CD4-positive, alpha-beta T cell treated with Interleukin-12 subunit alpha and Interleukin-12 subunit beta, for 1 hour (primary cell): ENCODE measurements at regions not wholly inside any gene's neighbourhood (a gene's known extent, or its start where the extent isn't known, plus 50 kb on each side); places are given as distances from the start of the nearest gene placed in this dataset.

ENCODE experiments used
- DNase-seq: peaks from one replicate; pipeline ENCODE4 v3.0.0-alpha.2; 2020

DNA sequence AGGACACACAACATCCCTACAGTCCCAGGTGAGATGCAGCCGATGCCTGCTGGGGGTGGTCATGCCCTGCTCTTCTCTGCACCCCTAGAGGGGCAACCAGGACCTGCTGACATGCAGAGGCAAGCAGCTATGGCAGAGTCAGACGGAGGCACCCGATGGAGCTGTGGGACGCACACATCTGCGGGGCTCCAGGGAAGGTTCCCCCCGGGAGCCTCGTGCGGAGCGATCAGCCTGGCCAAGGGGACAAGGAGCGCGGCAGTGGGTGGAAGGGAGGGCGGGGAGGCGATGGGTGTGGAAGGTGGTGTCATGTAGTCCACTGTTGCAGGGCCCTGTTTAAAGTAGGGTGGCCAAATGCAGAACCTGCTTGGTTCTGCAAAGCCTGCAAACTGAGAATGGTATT lies 143.0 kb upstream of the AJAP1 start:
- DNase-seq = no peak

DNA sequence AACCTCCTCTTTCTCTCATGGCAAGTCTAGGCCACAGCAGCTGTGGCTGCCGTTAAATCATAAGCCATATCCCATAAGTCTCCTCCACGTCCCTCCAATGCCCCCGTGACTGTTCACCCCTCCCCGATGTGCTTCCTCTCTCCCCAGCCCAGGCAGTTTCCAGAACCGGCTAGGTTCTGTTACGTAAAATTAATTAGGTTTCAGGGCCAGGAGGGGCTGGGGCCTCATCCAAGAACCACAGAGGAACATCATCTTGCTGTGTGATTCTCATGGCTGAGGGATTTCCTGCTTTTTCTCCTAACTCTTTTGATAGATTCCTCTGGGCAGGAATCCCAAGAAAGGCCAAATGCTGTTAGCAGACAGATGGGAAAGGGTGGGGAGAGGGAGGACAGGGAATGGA lies 141.8 kb upstream of the AJAP1 start:
- no peak for DNase-seq

DNA sequence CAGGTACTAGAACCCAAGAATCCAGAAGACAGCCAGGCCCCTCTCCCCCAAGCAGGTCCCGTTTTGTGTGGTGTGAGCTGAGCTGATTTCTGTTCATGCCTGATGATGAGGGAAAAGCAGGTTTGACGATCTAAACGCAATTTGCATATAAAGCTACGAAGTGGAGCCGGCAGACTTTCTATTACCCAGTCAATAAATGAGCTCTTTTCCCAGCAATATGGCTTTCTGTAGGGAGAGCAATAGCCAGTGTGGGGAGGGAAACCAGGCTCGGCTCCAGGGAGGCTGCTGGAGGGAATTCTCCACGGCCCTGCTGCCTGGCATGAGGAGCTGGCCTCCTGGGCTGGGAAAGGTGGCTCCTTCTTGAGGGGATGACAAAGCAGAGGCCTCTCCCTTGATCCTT lies 140.7 kb upstream of the AJAP1 start:
- no peak for DNase-seq

DNA sequence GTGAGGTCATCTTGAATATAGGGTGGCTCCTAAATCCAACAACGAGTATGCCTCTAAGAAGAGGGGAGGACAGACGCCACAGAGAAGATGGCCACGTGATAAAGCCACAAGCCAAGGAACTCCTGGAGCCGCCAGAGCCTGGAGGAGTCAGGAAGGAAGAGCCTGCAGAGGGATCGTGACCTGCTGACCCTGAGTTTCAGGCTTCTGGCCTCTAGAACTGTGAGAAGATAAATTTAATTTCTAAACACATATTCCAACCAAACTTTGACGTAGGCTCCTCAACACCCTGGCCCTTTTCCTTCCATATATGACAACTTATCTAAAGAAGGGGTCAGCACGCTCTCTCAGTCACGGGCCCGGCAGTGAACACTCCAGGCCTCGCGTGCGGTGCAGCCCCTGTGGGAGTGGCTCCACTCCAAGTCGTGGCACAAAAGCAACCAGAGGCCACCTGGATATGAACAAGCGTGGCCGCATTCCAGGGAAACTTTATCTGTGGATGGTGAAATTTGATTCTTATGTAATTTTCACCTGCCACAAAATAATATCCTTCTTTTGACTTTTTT lies 138.6 kb upstream of the AJAP1 start:
- DNase-seq = no peak

DNA sequence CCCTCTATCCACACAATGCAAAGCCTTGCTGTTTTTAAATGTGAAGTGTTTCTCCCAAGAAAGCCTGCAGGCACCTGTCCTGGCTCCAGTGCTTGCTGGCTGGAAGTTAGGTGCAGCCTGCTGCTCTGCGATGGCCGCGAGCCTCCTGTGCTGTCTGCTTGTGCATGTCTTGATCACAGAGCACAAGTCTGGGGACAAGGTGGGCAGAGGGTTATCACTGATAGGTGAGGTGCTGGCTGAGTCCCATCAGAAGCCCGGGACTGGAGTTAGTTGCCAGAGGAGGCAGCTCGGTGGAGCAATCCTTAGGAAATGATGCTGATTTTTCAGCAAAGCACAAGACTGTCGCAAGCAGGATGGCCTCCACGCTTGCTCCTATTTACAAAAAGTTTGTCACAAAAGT lies 137.8 kb upstream of the AJAP1 start:
- DNase-seq = no peak

DNA sequence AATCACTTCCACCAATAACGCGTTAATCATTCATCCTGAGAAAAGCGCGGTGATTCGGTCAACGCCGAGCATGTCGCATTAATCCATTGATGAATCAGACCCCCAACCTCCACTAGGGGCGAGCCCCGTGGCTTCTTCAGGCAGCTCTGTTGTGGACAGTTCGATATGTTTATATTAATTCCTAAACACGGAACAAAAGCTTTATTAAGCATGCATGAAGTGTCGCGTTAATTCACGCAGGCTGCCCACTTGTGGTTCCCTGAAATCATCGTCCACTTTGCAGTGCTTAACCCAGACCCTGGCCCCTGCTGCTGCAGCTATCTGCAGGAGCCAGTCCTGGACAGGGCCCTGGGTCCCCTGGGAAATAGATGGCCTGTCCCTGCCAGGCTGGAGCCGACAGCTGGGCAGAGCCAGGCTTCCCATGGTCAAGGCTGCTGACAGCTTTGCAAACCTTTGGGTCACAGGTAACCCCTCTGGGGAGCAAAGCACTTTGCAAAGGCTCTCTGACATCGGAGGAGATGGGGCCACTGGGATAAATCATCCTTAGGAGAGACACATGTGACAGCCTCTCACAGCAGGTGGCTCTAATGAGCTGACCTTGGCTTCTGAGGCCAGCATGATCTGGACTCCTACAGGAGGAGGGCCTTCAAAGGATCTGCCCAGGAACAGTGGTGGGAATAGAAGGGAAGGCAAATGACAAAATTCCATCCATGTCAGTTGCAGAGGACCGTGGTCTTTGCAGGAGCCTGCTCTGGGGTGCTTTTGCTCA lies 137.0 kb upstream of the AJAP1 start:
- DNase-seq = no peak

DNA sequence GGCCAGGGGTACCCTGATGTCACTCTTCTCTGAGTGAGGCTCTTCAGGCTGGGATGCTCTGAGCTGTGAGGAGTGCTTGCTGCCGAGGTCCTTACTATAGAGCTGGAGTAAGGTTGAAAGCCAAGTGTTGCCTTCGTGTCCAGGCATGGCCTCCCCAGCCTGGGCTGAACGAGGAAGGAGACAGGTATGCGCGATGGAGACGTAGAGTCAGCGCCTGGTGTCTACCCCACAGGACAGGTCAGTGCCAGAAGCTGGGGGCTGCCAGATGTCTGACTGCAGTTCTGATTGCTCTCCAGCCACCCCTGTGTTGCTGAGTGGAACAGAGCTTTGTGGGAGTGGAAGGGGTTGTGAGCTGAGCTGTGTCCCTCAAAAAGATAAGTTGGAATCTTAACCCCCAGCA lies 135.8 kb upstream of the AJAP1 start:
- no peak for DNase-seq

DNA sequence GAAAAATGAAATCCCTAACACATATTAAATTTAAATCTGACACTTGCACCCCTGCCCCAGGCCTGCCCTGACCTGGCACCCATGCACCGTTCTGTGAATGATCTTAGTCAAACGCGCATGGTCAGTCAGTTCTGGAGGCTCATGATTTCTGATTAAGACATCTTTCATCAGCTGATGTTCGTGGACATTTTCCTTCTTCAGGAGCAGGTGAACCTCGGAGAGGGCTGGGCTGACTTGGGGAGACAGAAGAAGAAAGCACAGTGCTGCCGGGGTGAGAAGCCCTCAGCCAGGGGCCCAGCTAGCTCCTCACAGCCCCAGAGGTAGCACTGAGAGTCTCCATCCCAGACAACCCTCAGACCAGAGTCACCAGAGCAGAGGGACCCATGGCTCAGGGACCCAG lies 134.5 kb upstream of the AJAP1 start:
- no peak for DNase-seq

DNA sequence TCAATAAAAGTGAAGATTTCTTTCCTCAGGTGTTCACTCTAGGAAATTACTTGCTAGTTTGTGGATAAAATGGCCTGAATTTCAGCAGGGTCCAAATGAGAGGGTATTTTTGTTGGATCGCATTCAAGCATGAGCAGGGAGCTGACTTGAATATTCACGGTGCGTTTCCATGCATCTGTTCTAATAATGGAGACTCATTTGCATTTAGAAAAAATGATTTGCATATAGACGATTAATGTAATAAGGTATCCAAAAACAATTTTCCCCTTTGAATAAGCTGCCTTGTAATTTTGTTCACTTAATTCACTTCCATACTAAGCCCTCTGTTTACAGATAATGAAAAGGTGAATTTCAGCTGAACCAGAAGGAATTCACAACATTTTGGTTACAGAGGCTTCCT lies 130.9 kb upstream of the AJAP1 start:
- no peak for DNase-seq

DNA sequence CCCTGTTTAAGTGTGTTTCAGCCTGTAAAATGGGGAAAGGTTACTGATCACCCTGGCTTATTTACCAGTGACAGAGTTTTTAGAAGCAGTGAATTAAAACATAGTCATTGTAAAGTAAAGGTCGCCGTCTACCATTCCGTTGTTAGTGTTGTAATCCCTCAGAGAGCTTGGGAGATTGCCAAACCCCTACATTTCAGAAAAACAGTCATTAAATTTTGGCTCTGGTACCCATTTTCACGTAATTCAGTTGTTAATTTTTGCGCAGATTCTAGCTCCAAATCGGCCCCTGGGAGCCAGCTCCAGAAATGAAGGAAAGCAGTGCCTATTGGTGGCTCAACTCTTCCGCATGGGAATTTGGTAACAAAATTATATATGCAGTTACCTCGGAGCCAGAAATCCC lies 127.7 kb upstream of the AJAP1 start:
- no peak for DNase-seq

DNA sequence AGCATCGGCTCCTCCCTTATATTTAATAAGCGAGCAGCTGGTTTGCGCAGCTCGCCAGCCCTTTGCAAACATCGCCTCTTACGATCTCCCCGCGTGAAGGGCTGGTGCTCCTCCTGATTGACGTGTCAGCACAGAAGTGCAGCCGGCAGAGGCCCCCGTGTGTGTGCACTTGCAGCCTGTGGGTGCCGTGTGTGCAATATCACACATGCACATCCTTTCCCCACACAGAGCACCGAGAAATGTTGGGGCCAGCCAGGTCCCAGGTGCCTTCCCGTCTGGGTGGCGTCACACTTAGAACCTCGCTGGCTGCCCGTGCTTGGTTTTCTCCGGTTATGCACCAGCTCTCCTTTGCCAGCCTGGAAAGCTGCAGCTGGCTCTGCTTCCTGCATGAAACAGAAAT lies 126.6 kb upstream of the AJAP1 start:
- DNase-seq = no peak

DNA sequence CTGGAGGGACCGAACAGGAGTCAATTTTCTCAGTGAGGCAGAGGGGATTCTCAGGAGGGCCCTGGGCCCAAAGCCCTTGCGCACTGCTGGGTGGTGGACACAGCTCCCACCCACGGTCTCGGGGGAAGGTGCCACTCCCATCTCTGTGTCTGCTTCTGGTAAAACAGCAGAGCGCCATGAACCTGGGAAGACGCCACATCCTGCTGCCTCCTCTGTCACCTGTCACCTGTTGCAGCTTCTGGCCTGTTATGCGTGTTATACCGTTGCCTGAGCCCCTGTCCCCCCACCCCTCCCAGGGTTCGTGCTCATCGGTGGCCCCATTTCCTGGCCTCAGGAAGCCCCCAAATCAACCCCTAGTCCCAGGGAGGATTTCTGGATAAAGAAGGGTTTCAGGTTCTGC lies 125.8 kb upstream of the AJAP1 start:
- no peak for DNase-seq

DNA sequence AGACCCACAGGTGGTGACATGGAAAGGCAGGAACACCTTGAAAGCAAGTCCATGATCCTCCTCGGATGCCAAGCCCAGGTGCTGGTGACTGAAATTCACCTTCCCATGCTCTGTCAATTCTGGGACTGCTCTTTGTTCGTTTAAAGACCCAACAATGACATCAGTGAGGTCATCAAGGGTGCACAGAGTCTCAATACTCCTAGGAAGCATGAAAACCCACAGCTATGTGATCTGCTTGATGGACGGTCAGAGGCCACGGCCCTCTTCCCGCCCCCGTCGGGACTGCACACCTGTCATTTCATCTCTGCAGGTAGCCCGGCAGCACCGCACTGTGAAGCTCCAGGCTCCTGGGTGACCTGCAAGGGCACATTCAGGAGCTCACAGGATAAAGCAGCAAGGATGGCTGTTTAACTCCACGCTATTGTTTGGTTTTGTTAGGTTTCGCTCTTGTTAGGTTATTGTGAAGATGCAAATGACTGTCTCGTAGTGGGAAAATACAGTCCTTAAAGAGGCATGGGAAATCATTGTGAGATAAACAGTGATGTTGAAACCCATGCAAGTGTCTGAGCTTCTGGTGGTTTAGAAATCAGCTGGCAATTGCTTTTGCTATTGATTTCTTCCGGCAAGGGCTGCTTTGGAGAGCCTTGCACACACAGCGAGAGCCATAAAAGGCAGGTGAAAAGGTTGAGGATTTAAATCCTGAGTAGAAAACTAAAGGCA lies 124.8 kb upstream of the AJAP1 start:
- DNase-seq = no peak

DNA sequence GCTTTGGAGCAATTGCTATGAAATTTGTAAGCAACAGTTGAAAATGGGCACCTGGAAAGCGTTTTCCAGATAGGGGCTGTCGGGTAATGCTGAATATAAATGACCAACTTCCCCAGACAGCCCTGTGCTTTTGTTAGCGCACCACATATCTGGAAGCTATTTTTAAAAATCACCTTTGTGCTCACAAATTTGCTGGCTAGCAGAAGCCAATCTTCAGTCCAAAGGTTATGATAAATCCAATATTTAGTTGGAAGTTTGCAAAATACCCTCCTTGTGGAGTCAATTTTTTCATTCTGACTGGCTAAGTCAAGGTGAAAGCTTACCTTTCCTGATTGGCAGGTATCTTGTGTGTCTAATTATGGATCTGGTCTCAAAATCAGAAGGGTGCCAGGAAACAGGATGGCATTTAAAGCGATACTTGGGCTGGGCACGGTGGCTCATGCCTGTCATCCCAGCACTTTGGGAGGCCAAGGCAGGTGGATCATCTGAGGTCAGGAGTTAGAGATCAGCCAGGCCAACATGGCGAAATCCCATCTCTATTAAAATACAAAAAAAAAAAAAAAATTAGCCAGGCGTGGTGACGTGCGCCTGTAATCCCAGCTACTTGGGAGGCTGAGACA lies 124.1 kb upstream of the AJAP1 start:
- DNase-seq = no peak

DNA sequence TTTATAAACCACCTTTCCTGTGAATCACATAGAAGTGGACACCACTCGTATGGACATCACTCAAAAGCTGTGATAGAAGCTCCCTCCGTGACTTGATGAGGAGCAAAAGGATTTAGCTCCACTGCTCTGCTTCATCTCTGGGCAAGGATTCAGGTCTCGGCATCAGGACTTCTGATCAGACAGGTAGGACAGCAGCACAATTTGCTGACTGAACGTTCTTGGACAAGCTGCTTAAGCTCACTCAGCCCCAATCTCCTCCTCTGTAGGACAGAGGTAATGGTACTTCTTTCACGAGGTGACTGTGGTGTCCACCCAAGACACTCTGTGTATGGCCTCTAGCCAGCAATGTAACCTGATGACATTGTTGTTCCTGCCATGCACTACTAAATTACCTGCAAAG lies 122.6 kb upstream of the AJAP1 start:
- no peak for DNase-seq

DNA sequence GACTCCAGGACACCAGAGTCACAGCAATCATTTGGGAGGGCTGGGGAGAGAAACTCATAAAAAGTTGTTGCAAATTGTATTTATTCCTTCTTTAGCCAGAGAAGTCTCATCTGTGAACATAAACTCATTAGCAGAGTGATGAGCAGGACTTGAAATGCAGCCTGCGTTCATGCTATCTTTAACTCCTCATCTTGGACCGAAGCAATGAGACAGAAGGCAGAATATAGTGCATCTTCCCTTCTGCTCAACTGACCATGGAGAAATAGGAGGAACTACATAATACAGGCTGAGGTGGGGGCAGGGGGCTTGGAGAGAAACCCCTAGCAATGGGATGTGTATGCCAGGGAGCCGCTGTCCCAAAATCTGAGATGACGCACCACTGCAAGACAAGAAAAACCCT lies 121.8 kb upstream of the AJAP1 start:
- DNase-seq = no peak

DNA sequence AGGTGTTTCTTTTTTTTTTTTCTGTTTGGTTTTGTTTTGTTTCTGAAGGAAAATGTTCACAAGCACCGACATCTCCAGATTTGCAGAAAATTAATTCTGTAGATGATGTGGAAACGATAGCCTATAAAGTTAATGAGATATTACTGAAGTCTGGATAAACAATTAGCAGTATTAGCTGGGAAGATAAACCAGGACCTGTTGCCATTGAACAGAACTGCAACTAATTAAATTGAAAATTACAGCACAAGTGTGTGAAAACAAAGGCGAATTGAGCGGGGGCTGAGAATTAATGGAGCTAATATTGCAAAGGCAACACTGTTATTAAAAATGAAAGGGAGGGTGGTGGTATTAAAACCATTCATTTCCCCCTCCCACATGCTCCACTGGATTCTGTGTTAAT lies 107.5 kb upstream of the AJAP1 start:
- no peak for DNase-seq

DNA sequence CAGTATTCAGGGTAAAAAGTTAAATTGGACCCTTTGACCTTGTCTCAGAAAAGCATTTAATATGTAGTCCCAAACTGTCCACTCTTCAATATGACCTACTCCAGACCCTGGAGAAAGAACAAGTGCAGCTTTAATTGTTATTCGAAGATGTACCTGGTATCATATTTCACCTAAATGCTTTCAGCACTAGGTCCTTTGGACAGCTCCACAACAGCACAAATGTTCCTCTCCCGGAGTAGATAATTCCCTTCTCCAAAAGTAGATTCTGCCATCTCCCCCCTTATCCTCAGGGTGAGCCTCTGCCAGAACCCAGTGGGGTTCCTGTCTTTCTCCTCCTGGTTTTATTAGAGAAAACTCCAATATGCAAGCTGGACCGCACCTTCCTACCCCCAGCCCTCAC lies 104.5 kb upstream of the AJAP1 start:
- no peak for DNase-seq

DNA sequence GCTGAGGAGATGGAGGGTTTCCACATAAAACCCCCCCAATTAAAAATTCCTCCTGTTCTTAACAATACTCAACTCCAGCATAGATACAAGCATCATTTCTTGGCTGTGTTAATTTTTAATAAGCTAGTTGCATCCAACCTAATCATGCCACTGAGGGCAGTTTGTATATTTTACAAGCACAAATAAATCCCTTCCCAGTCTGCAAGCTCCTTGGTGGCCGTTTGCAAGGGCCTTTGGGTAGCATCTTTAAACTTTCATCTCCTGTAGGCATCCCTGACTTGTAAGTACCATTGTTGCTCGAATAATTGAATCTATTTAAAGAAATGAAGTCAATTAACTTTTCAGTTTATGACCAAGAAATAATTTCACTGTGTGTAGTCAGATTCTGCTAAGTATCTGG lies 103.5 kb upstream of the AJAP1 start:
- no peak for DNase-seq

DNA sequence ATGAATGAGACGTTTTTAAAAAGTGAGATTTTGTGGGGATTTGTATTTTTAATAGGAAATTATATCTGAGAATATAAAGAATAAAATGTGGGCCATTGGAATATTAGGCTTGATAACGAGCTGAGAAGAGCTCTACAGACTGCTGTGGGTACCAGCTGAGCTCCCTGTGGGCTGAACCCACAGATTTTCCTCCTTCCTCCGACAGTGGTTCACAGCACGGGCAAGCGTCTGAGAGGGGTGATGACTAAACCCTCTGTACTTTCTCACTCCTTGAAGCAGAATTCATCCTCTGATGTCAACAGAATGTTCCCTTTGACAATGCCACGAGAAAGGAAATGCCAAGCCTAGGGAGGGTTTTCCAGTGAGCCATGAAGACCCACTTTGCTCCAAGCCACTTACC lies 102.7 kb upstream of the AJAP1 start:
- no peak for DNase-seq

DNA sequence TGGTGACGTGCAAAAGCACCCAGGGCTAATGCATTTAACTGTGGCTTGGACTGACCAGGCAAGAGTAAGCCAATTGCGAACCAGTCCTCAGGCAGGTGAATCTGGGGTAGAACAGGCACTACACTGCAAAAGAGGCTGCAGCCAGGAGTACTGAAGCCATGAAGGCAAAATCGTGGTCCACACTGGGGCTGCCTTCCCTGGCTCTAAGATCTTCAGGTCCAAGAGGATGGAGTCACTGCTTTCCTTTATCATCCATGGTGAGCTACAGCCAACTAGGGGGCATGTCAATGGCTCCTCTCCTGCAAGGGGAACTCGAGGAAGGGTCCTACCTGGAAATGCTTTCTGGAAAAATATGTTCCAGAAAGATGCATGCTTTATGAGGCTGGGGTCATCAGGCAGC lies 100.6 kb upstream of the AJAP1 start:
- no peak for DNase-seq

DNA sequence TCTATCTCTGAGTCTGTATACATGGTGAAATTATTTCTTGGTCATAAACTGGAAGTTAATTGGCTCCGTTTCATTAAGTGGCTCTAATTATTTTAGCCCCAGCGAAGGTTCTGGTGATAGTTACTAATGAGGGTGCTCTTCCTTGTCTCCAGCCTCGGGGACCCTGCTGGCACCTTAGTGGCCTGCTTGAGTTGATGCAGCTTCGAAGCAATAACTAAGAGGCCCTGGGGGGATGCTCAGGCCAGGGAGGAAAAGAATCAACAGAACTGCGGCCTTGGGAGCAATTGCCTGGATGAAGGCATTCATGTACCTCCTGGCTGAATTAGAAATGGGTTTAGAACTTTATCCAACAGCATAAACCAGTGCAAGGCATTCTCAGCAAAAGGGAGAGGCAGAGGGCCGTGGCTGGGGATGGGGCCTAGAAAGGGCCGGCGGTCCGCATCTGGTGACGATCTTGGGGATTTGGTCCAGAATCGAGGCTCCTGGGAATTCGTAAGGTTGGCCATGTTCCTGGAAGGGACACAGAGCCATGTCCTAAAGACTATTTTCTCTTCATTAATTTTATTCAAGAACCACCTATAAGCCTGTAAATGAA lies 100.0 kb upstream of the AJAP1 start:
- DNase-seq = no peak

DNA sequence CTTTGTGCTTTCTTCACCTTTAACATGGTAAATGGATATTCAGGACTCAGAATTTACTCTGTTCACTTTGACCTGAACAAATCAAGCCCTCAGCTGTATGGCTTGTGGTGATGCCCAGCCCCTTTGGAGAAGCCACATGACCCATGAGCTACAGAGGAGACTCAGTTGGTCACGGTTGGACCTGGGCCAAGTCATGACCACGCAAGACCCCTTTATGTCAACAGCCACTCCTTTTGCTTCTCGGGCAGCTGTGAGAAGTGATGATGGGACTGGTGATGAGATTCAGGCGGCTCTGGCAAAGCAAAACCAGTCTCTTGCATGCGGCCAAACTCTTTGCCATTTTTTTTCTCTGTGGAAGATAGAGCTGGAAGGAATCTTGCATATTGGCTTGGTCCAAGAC lies 96.5 kb upstream of the AJAP1 start:
- DNase-seq = no peak

DNA sequence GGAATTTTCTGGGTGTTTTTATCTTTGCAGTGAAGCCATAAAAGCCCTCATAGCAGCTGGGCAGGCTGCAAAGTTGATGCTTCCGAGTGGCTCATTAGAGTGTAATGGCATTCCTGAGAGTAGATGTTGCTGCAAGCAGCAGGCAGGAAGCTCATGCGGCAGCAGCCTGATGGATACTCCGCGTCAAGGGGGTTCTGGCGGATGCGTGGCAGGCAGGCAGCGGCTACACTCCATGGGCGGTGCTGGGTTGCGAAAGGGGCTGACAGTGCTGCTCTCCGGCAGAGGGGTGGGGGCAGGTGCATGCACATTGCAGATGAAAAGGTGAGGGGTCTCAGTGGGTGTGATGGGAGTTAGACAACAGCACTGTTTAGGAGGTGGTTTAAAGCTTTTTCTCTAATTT lies 93.2 kb upstream of the AJAP1 start:
- DNase-seq = no peak
